ENCODE measurements at regions not wholly inside any gene's neighbourhood (a gene's known extent, or its start where the extent isn't known, plus 50 kb on each side); places are given as distances from the start of the nearest gene placed in this dataset.

DNA sequence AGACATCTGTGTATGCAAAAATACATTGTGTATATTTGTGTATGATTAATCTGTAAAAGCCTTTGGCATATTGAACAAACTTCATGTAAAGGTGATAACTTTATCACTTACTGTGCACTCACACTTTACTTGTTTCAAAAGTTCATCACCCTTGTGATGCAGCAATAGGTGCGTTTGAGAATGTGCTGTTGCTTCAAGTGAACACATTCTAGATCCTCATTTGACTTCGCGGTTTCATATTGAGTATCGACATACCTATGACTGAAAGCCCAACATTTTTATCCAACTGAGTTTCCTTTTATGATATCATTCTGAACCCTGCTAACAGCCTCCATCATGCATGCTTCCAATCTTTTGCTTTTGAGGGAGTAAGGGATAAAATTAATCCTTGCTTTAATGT lies 1086.9 kb downstream of the TMEM121 start:
- TF ChIP-seq, protein P1, sequence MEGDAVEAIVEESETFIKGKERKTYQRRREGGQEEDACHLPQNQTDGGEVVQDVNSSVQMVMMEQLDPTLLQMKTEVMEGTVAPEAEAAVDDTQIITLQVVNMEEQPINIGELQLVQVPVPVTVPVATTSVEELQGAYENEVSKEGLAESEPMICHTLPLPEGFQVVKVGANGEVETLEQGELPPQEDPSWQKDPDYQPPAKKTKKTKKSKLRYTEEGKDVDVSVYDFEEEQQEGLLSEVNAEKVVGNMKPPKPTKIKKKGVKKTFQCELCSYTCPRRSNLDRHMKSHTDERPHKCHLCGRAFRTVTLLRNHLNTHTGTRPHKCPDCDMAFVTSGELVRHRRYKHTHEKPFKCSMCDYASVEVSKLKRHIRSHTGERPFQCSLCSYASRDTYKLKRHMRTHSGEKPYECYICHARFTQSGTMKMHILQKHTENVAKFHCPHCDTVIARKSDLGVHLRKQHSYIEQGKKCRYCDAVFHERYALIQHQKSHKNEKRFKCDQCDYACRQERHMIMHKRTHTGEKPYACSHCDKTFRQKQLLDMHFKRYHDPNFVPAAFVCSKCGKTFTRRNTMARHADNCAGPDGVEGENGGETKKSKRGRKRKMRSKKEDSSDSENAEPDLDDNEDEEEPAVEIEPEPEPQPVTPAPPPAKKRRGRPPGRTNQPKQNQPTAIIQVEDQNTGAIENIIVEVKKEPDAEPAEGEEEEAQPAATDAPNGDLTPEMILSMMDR (conservative IDR thresholded peaks at IDR 0.05; ENCODE audit: low read depth, low read length): no peak
- no peak for TF ChIP-seq EZH2 (IDR thresholded peaks at IDR 0.05; ENCODE audit: low read length, unreplicated experiment)
